ENCODE measurements at regions not wholly inside any gene's neighbourhood (a gene's known extent, or its start where the extent isn't known, plus 50 kb on each side); places are given as distances from the start of the nearest gene placed in this dataset.
A peak's percentile ranks its signal among the peaks of the same experiment; 100 is the strongest.

DNA sequence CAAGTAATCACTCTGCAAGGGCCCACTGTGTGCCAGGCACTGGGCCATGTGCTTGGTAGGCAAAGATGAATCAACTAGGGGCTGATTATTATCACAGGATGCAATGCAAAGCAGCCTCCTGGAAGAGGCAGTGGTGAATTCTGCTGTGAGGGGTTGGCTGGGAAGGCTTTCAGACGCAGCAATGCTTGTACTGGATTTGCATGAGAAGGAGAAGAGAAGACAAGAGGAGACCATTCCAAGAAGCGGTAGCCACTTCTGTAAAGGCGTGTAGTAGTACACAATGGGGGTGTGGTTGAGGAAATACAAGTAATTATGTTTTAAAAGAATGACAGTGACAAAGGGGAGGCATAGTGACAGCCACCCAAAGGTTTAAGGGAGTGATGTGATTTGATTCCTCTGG is 502.7 kb downstream of the PLCL1 start:
- no peak for TF ChIP-seq CTCF (IDR thresholded peaks at IDR 0.05; ENCODE audit: insufficient read depth, low read length, poor library complexity, severe bottlenecking)
- DNase-seq (ENCODE audit: low read depth): no peak
- Histone ChIP-seq H3K4me3 (ENCODE audit: low read depth, low read length) (no peak overlapping the region), H3K27me3 (ENCODE audit: control insufficient read depth, insufficient read depth, low read length) (no peaks in the 10 kb centered on the region), H3K36me3 (ENCODE audit: control insufficient read depth, insufficient read depth, low read length) (no peaks in the 10 kb centered on the region)

DNA sequence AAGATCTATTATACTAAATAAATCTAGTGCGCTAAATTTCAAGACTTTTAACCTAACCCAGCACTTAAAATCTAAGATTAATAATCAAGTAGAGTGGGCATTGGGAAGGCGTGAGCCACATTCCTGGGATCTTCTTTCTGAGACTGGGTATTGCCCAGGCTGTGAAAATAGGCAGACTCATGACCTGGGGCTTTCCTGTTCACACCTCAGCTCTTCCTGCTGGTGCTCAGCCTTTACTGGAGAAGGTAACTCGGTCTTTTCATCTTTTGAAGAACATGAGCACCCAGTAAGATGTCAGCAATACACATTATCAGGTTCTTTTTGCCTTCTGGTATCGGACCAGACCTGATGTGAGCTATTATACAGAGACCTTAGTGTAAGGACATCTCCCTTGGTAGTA is 500.5 kb downstream of the PLCL1 start:
- Histone ChIP-seq H3K36me3 (ENCODE audit: control insufficient read depth, insufficient read depth, low read length) (no peaks in the 10 kb centered on the region), H3K4me3 (ENCODE audit: low read depth, low read length) (no peak overlapping the region), H3K27me3 (ENCODE audit: control insufficient read depth, insufficient read depth, low read length) (no peaks in the 10 kb centered on the region)
- no peak for TF ChIP-seq CTCF (IDR thresholded peaks at IDR 0.05; ENCODE audit: insufficient read depth, low read length, poor library complexity, severe bottlenecking)
- DNase-seq (ENCODE audit: low read depth): no peak

- no peak for DNase-seq (ENCODE audit: low read depth)
- Histone ChIP-seq H3K27me3 (ENCODE audit: control insufficient read depth, insufficient read depth, low read length) (no peaks in the 10 kb centered on the region), H3K36me3 (ENCODE audit: control insufficient read depth, insufficient read depth, low read length) (no peaks in the 10 kb centered on the region), H3K4me3 (ENCODE audit: low read depth, low read length) (no peak overlapping the region)
- TF ChIP-seq CTCF (IDR thresholded peaks at IDR 0.05; ENCODE audit: insufficient read depth, low read length, poor library complexity, severe bottlenecking): no peak
Measured at GRCh38 chr2:198297350-198297749, 493.0 kb downstream of the PLCL1 start.

DNA sequence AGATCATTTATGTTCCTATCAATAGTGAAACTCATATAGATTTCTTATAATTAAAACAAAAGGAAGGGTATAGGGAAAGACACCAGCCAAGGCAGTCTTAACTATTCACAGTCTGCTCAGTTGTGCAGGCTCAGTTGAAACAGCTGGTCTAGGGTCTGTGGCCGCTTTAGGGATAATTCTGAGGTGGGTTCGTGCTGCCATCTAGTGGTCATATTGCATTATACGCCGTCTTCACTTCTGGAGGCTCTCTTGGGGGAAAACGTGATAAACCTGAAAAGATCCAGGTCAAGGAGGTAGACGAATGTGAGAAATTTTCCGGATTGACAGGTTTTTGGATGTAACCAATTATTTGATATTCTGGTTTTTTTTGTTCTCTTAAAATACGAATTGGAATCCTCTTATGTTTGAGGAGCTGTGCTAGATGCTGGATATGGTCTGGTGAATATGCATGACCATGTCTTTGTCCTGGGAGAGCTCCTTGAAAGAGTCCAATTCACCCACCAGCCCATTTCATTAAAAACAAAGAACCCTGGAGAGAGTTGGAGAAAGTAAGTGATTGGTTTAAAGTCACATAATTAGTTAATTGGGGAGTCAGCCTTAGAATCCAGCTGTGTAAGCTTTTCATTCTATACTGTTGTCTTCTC is 492.4 kb downstream of the PLCL1 start:
- Histone ChIP-seq H3K36me3 (ENCODE audit: control insufficient read depth, insufficient read depth, low read length) (no peaks in the 10 kb centered on the region), H3K27me3 (ENCODE audit: control insufficient read depth, insufficient read depth, low read length) (no peaks in the 10 kb centered on the region), H3K4me3 (ENCODE audit: low read depth, low read length) (no peak overlapping the region)
- peak; percentile 74 for TF ChIP-seq CTCF (IDR thresholded peaks at IDR 0.05; ENCODE audit: insufficient read depth, low read length, poor library complexity, severe bottlenecking)
- DNase-seq (ENCODE audit: low read depth): no peak

DNA sequence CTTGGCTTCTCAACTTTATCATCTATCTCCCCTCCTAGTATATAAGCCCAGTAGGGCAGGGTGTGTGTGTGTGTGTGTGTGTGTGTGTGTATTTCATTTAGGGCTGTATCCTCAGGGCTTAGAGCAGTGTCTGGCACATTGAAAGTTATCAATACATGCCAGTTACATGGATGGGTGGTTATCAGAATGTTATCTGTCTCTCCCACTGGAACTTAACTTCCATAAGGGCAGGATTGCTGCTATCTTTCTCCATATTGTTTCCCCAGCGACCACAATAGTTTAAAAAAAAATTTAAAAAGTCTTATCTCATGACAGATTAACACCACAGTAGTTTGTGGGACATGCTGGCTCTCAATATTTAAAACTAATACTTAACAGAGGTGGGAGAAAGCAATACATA is 488.9 kb downstream of the PLCL1 start:
- Histone ChIP-seq H3K27me3 (ENCODE audit: control insufficient read depth, insufficient read depth, low read length) (no peaks in the 10 kb centered on the region), H3K36me3 (ENCODE audit: control insufficient read depth, insufficient read depth, low read length) (no peaks in the 10 kb centered on the region), H3K4me3 (ENCODE audit: low read depth, low read length) (no peak overlapping the region)
- DNase-seq (ENCODE audit: low read depth): no peak
- TF ChIP-seq CTCF (IDR thresholded peaks at IDR 0.05; ENCODE audit: insufficient read depth, low read length, poor library complexity, severe bottlenecking): no peak

- TF ChIP-seq CTCF (IDR thresholded peaks at IDR 0.05; ENCODE audit: insufficient read depth, low read length, poor library complexity, severe bottlenecking): no peak
- H3K4me3 ChIP-seq (ENCODE audit: low read depth, low read length): no peak overlapping the region
- no peaks in the 10 kb centered on the region for H3K36me3 ChIP-seq (ENCODE audit: control insufficient read depth, insufficient read depth, low read length)
- H3K27me3 ChIP-seq (ENCODE audit: control insufficient read depth, insufficient read depth, low read length): no peaks in the 10 kb centered on the region
- no peak for DNase-seq (ENCODE audit: low read depth)
Measured at GRCh38 chr2:198289811-198290210, 485.4 kb downstream of the PLCL1 start.
